HCT116 (cell line): ENCODE measurements at regions not wholly inside any gene's neighbourhood (a gene's known extent, or its start where the extent isn't known, plus 50 kb on each side); places are given as distances from the start of the nearest gene placed in this dataset.
A peak's percentile ranks its signal among the peaks of the same experiment; 100 is the strongest.

Experiments
- ATAC-seq: fragments of 200-7000 bp; cut with Tn5 transposase; 2 replicates; pipeline ENCODE4 v1.9.1; 2020; ENCODE audit warnings: mild to moderate bottlenecking, moderate library complexity
- BruUV-seq: library from RNA; stranded (reverse); fragments of 400-500 nt; replicated peaks from 2 replicates; lab custom pipeline; 2021; lab: Mats Ljungman, UMichigan
- CTCF ChIA-PET: fragments of 300-600 bp; sonication (Branson Sonifier 250); formaldehyde crosslinking; loops from one replicate; lab custom pipeline; 2021; ENCODE audit warnings: antibody characterized with exemption; lab: Charles Lee
- POLR2A ChIA-PET: fragments of 300-600, 350-600 bp; sonication (Branson Sonifier 250); formaldehyde crosslinking; loops from one replicate; lab custom pipeline; 2021; ENCODE audit warnings: antibody characterized with exemption; lab: Charles Lee
- RAD21 ChIA-PET, 2 experiments: fragments of 300-600 bp; sonication (Branson Sonifier 250); formaldehyde crosslinking; loops; one replicate each; lab custom pipeline; 2023; ENCODE audit warnings: low total read pairs in 2 of 2; ENCODE audit not compliant: uncharacterized antibody in 2 of 2, unreplicated experiment in 2 of 2, low non-redundant PET in 1 of 2; lab: Charles Lee
- DNase-seq: peaks from one replicate; pipeline ENCODE4 v3.0.0-alpha.2; 2010; ENCODE audit warnings: low read depth, low spot score
- H2AFZ ChIP-seq: fragments of 200-600 bp; shearing (Covaris generic), sonication (generic); 2 replicates; pipeline ENCODE4 v1.6.1; 2017; ENCODE audit warnings: low read depth, mixed run types, mixed read lengths, antibody characterized with exemption, low read length; ENCODE audit not compliant: poor library complexity, severe bottlenecking
- H3K27ac ChIP-seq: 2 replicates; pipeline ENCODE4 v1.5.1; 2012; ENCODE audit warnings: low read depth, low read length
- H3K27me3 ChIP-seq: fragments of 200-600 bp; sonication (generic); 2 replicates; pipeline ENCODE4 v1.6.1; 2016; ENCODE audit warnings: mixed run types, low read length, mixed read lengths; ENCODE audit not compliant: insufficient read depth
- H3K36me3 ChIP-seq, 2 experiments: fragments of 200-500 bp in 1 of 2; fragments of 200-600 bp in 1 of 2; sonication (Bioruptor generic) in 1 of 2; sonication (generic) in 1 of 2; 2 replicates each; pipeline versions ENCODE4 v1.5.1 to v1.6.1; 2014 to 2016; ENCODE audit warnings: low read length in 2 of 2, inconsistent platforms in 1 of 2, mixed read lengths in 1 of 2, mixed run types in 1 of 2; ENCODE audit not compliant: insufficient read depth in 2 of 2, control insufficient read depth in 1 of 2
- H3K4me1 ChIP-seq, 2 experiments: fragments of 200-600 bp in 1 of 2; sonication (generic) in 1 of 2; 2 replicates each; pipeline versions ENCODE4 v1.5.1 to v1.6.1; 2012 to 2017; ENCODE audit warnings: low read length in 2 of 2, inconsistent platforms in 1 of 2, mild to moderate bottlenecking in 1 of 2, mixed read lengths in 1 of 2, mixed run types in 1 of 2, moderate library complexity in 1 of 2; ENCODE audit not compliant: insufficient read depth in 2 of 2, control insufficient read depth in 1 of 2
- H3K4me2 ChIP-seq: fragments of 200-600 bp; sonication (generic); 2 replicates; pipeline ENCODE4 v1.6.1; 2017; ENCODE audit warnings: mixed run types, low read length, mixed read lengths
- H3K4me3 ChIP-seq, 2 experiments: fragments of 200-600 bp in 1 of 2; sonication (generic) in 1 of 2; replicated peaks in 1 of 2; 2 replicates each; pipeline ENCODE4 v1.5.1; 2011 to 2016; ENCODE audit warnings: low read length in 2 of 2, control low read depth in 1 of 2, low read depth in 1 of 2, mild to moderate bottlenecking in 1 of 2, mixed read lengths in 1 of 2, mixed run types in 1 of 2
- H3K79me2 ChIP-seq: fragments of 200-600 bp; sonication (generic); 2 replicates; pipeline ENCODE4 v1.6.1; 2017; ENCODE audit warnings: mild to moderate bottlenecking, mixed run types, low read length, moderate library complexity, mixed read lengths; ENCODE audit not compliant: insufficient read depth
- H3K9ac ChIP-seq: fragments of 200-600 bp; sonication (generic); 2 replicates; pipeline ENCODE4 v1.6.1; 2016; ENCODE audit warnings: low read length, mixed read lengths
- H3K9me2 ChIP-seq: fragments of 200-600 bp; sonication (generic), shearing (Covaris generic); 2 replicates; pipeline ENCODE4 v1.6.1; 2017; ENCODE audit warnings: mixed run types, mild to moderate bottlenecking, moderate library complexity; ENCODE audit not compliant: insufficient read depth
- H3K9me3 ChIP-seq, 2 experiments: fragments of 200-500 bp in 1 of 2; fragments of 200-600 bp in 1 of 2; sonication (Bioruptor generic) in 1 of 2; sonication (generic) in 1 of 2; 2 replicates each; pipeline ENCODE4 v1.6.1; 2014 to 2017; ENCODE audit warnings: low read length in 2 of 2, mixed read lengths in 2 of 2, inconsistent platforms in 1 of 2, low read depth in 1 of 2, mild to moderate bottlenecking in 1 of 2, mixed run types in 1 of 2, moderate library complexity in 1 of 2; ENCODE audit not compliant: control insufficient read depth in 1 of 2, insufficient read depth in 1 of 2
- H4K20me1 ChIP-seq: fragments of 200-600 bp; sonication (generic), shearing (Covaris generic); 2 replicates; pipeline ENCODE4 v1.6.1; 2017; ENCODE audit warnings: mixed run types, mild to moderate bottlenecking, moderate library complexity; ENCODE audit not compliant: insufficient read depth
- CBX3 ChIP-seq: IDR thresholded peaks from 2 replicates; pipeline ENCODE4 v1.6.1; 2012; ENCODE audit warnings: low read depth
- CEBPB ChIP-seq: IDR thresholded peaks from 2 replicates; pipeline ENCODE4 v1.6.1; 2012; ENCODE audit warnings: low read depth
- EZH2 ChIP-seq: fragments of 200-600 bp; sonication (generic); IDR thresholded peaks from 2 replicates; pipeline ENCODE4 v1.6.1; 2017; ENCODE audit warnings: antibody characterized with exemption, mixed run types
- EZH2phosphoT487 ChIP-seq: fragments of 200-600 bp; IDR thresholded peaks from 2 replicates; pipeline ENCODE4 v1.6.1; 2018; ENCODE audit warnings: antibody characterized with exemption, borderline replicate concordance
- FOSL1 ChIP-seq: IDR thresholded peaks from 2 replicates; pipeline ENCODE4 v1.6.1; 2012; ENCODE audit warnings: low read depth
- JUND ChIP-seq: IDR thresholded peaks from 2 replicates; pipeline ENCODE4 v1.6.1; 2012
- MAX ChIP-seq: IDR thresholded peaks from 2 replicates; pipeline ENCODE4 v1.6.1; 2012
- POLR2A ChIP-seq: IDR thresholded peaks from 2 replicates; pipeline ENCODE4 v1.7.0; 2011; ENCODE audit warnings: borderline replicate concordance; ENCODE audit not compliant: insufficient read depth, insufficient read length; ENCODE audit errors: extremely low read depth
- POLR2AphosphoS5 ChIP-seq: IDR thresholded peaks from 2 replicates; pipeline ENCODE4 v1.6.1; 2011; ENCODE audit warnings: mild to moderate bottlenecking, low read depth, low read length, moderate library complexity
- SIN3A ChIP-seq: IDR thresholded peaks from 2 replicates; pipeline ENCODE4 v1.6.1; 2012; ENCODE audit warnings: low read depth
- SRF ChIP-seq: IDR thresholded peaks from 2 replicates; pipeline ENCODE4 v1.6.1; 2012; ENCODE audit warnings: low read depth
- ZFX ChIP-seq: fragments of 450-650 bp; IDR thresholded peaks from 2 replicates; pipeline ENCODE4 v1.6.1; 2017
- ZNF274 ChIP-seq: fragments of 200-500 bp; sonication (Bioruptor generic); IDR thresholded peaks from 2 replicates; pipeline ENCODE4 v1.6.1; 2014; ENCODE audit warnings: mild to moderate bottlenecking, low read depth, low read length, inconsistent platforms
- intact Hi-C: fragments of 100-400 bp; cut with micrococcal nuclease; formaldehyde crosslinking; loops from 2 replicates; pipeline ENCODE4 v1.10.0; 2022
- TF ChIP-seq, protein P1 (sequence below): IDR thresholded peaks from 2 replicates; pipeline ENCODE4 v1.6.1; 2012; ENCODE audit warnings: low read depth

DNA sequence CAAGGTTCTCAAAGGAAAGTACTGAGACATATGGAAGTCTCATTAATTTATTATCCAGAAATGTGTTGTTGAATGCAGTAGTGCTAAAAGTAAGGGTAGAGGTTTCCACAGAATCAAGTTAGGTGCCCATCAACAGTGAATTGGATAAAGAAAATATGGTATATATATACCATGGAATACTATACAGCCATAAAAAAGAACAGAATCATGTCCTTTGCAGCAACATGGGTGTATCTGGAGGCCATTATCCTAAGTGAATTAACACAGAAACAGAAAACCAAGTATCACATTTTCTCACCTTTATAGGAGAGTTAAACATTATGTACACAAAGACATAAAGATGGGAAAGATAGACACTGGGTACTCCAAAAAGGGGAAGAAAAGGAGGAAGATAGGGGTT, 149.9 kb upstream of the RASSF8 start:
- H3K36me3 ChIP-seq = no peaks in the 10 kb centered on the region
- peaks cover 2 to 18% of the 10 kb centered on the region in 2 experiments; a peak in 2 of 4 replicates for H3K4me1 ChIP-seq
- H3K4me2 ChIP-seq = no peak overlapping the region
- no peaks in the 10 kb centered on the region for H3K27me3 ChIP-seq
- ChIA-PET RAD21 (no interaction called here), CTCF (no interaction called here), POLR2A (no interaction called here)
- no peak for ATAC-seq
- no peaks in the 10 kb centered on the region for H4K20me1 ChIP-seq
- no peaks in the 10 kb centered on the region for H3K9me3 ChIP-seq
- no peaks in the 10 kb centered on the region for H3K9me2 ChIP-seq
- BruUV-seq = no TSS peak
- H3K79me2 ChIP-seq = no peaks in the 10 kb centered on the region
- TF ChIP-seq MAX (no peak), ZFX (no peak), POLR2AphosphoS5 (no peak), JUND (no peak)
- TF ChIP-seq, protein P1, sequence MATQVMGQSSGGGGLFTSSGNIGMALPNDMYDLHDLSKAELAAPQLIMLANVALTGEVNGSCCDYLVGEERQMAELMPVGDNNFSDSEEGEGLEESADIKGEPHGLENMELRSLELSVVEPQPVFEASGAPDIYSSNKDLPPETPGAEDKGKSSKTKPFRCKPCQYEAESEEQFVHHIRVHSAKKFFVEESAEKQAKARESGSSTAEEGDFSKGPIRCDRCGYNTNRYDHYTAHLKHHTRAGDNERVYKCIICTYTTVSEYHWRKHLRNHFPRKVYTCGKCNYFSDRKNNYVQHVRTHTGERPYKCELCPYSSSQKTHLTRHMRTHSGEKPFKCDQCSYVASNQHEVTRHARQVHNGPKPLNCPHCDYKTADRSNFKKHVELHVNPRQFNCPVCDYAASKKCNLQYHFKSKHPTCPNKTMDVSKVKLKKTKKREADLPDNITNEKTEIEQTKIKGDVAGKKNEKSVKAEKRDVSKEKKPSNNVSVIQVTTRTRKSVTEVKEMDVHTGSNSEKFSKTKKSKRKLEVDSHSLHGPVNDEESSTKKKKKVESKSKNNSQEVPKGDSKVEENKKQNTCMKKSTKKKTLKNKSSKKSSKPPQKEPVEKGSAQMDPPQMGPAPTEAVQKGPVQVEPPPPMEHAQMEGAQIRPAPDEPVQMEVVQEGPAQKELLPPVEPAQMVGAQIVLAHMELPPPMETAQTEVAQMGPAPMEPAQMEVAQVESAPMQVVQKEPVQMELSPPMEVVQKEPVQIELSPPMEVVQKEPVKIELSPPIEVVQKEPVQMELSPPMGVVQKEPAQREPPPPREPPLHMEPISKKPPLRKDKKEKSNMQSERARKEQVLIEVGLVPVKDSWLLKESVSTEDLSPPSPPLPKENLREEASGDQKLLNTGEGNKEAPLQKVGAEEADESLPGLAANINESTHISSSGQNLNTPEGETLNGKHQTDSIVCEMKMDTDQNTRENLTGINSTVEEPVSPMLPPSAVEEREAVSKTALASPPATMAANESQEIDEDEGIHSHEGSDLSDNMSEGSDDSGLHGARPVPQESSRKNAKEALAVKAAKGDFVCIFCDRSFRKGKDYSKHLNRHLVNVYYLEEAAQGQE = no peak
- no peak overlapping the region for H2AFZ ChIP-seq
- intact Hi-C loops = no loop called here
- no peak for DNase-seq
- no peak overlapping the region for H3K27ac ChIP-seq
- H3K4me3 ChIP-seq = no peak overlapping the region
- no peak overlapping the region for H3K9ac ChIP-seq

DNA sequence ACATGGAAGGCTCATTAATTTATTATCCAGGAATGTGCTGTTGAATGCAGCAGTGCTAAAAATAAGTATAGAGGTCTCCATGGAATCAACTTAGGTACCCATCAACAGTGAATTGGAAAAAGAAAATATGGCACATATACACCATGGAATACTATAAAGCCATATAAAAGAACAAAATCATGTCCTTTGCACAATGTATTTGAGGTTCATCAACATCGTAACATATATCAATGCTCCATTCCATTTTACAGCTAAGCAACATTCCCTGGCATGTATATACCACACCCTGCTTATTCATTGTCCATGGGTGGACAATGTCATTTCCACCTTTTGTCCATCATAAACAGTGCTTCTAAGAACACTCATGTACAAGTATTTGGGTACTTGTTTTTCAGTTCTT, 147.8 kb upstream of the RASSF8 start:
- ChIA-PET RAD21 (no interaction called here), CTCF (no interaction called here), POLR2A (no interaction called here)
- no TSS peak for BruUV-seq
- no peaks in the 10 kb centered on the region for H3K9me3 ChIP-seq
- DNase-seq (no peak), ATAC-seq (no peak)
- H3K4me2 ChIP-seq = peak overlapping the region; percentile 47; the same call in 1 of the 2 replicates
- no peaks in the 10 kb centered on the region for H3K79me2 ChIP-seq
- H3K9me2 ChIP-seq = no peaks in the 10 kb centered on the region
- no peaks in the 10 kb centered on the region for H4K20me1 ChIP-seq
- no peaks in the 10 kb centered on the region for H3K27me3 ChIP-seq
- H3K27ac ChIP-seq = no peak overlapping the region
- intact Hi-C loops = no loop called here
- H2AFZ ChIP-seq = peak overlapping the region; percentile 87
- H3K4me3 ChIP-seq = no peak overlapping the region
- H3K36me3 ChIP-seq = no peaks in the 10 kb centered on the region
- peaks cover 2 to 18% of the 10 kb centered on the region in 2 experiments; a peak in 2 of 4 replicates for H3K4me1 ChIP-seq
- H3K9ac ChIP-seq = no peak overlapping the region
- TF ChIP-seq POLR2A = no peak
- TF ChIP-seq EZH2phosphoT487 = no peak
- no peak for TF ChIP-seq CBX3
- TF ChIP-seq JUND = no peak
- TF ChIP-seq CEBPB = no peak
- TF ChIP-seq, protein P1 = no peak
- TF ChIP-seq SRF = no peak
- no peak for TF ChIP-seq EZH2
- TF ChIP-seq SIN3A = no peak
- TF ChIP-seq MAX = no peak
- TF ChIP-seq FOSL1 = no peak
- TF ChIP-seq ZNF274 = no peak
